HAP-1 (cell line): ENCODE measurements at regions not wholly inside any gene's neighbourhood (a gene's known extent, or its start where the extent isn't known, plus 50 kb on each side); places are given as distances from the start of the nearest gene placed in this dataset.
"Not testable (repeated sequence)": the region's sequence is repeated elsewhere in the genome, so short reads cannot be mapped to it uniquely, and the experiment has no call there.

Experiments used
- DNase-seq, 2 experiments: peaks; one replicate each; pipeline ENCODE4 v3.0.0-alpha.2; 2016 to 2020; ENCODE audit warnings: low spot score in 2 of 2
- H3K27me3 ChIP-seq: fragments of 250-450 bp; sonication (Bioruptor Pico); 2 replicates; pipeline ENCODE4 v1.5.1; 2020; ENCODE audit warnings: low read depth, mild to moderate bottlenecking, moderate library complexity
- H3K36me3 ChIP-seq: fragments of 250-450 bp; sonication (Bioruptor Pico); replicated peaks from 2 replicates; pipeline ENCODE4 v1.5.1; 2020; ENCODE audit warnings: mild to moderate bottlenecking
- H3K4me1 ChIP-seq: fragments of 250-450 bp; sonication (Bioruptor Pico); 2 replicates; pipeline ENCODE4 v1.5.1; 2020; ENCODE audit warnings: mild to moderate bottlenecking
- H3K4me3 ChIP-seq: fragments of 250-450 bp; sonication (Bioruptor Pico); 2 replicates; pipeline ENCODE4 v1.5.1; 2020; ENCODE audit warnings: mild to moderate bottlenecking, moderate library complexity
- H3K9me3 ChIP-seq: fragments of 250-450 bp; sonication (Bioruptor Pico); 2 replicates; pipeline ENCODE4 v1.5.1; 2020; ENCODE audit warnings: mild to moderate bottlenecking, moderate library complexity
- in situ Hi-C: fragments of 300-500 bp; cut with MboI; formaldehyde crosslinking; loops from 3 replicates; pipeline ENCODE4 v1.14.3; 2020; ENCODE audit warnings: low sequenced_read_pairs, inconsistent platforms, mixed read lengths

GRCh38 chr9:90507621-90508020, 135.0 kb downstream of the DIRAS2 start:
- H3K36me3 ChIP-seq: no peaks in the 10 kb centered on the region
- no peak for DNase-seq
- H3K27me3 ChIP-seq: no peaks in the 10 kb centered on the region
- no peaks in the 10 kb centered on the region for H3K9me3 ChIP-seq
- no peak overlapping the region for H3K4me3 ChIP-seq
- in situ Hi-C loops: no loop called here
- no peaks in the 10 kb centered on the region for H3K4me1 ChIP-seq

- no peaks in the 10 kb centered on the region for H3K9me3 ChIP-seq
- H3K4me3 ChIP-seq: no peak overlapping the region
- in situ Hi-C loops: no loop called here
- no peak for DNase-seq
- no peaks in the 10 kb centered on the region for H3K27me3 ChIP-seq
- H3K36me3 ChIP-seq: no peaks in the 10 kb centered on the region
- no peaks in the 10 kb centered on the region for H3K4me1 ChIP-seq
These were observed 133.7 kb downstream of the DIRAS2 start for GRCh38 chr9:90508940-90509339.

- DNase-seq: no peak
- no peaks in the 10 kb centered on the region for H3K4me1 ChIP-seq
- no peak overlapping the region for H3K4me3 ChIP-seq
- no peaks in the 10 kb centered on the region for H3K9me3 ChIP-seq
- H3K36me3 ChIP-seq: no peaks in the 10 kb centered on the region
- no peaks in the 10 kb centered on the region for H3K27me3 ChIP-seq
- in situ Hi-C loops: no loop called here
These were observed 130.9 kb downstream of the DIRAS2 start for GRCh38 chr9:90511711-90512110.

GRCh38 chr9:90514877-90515276, 127.7 kb downstream of the DIRAS2 start:
- in situ Hi-C loops: no loop called here

GRCh38 chr9:90515510-90515909, 127.1 kb downstream of the DIRAS2 start:
- H3K4me1 ChIP-seq: no peaks in the 10 kb centered on the region
- in situ Hi-C loops: no loop called here
- no peaks in the 10 kb centered on the region for H3K36me3 ChIP-seq
- H3K4me3 ChIP-seq: no peak overlapping the region
- no peak for DNase-seq
- no peaks in the 10 kb centered on the region for H3K27me3 ChIP-seq
- H3K9me3 ChIP-seq: no peaks in the 10 kb centered on the region

More at GRCh38 chr9:90514877-90515276, 127.7 kb downstream of the DIRAS2 start:
- no peak for DNase-seq
- no peaks in the 10 kb centered on the region for H3K36me3 ChIP-seq
- no peak overlapping the region for H3K4me3 ChIP-seq
- H3K27me3 ChIP-seq: no peaks in the 10 kb centered on the region
- H3K9me3 ChIP-seq: no peaks in the 10 kb centered on the region
- no peaks in the 10 kb centered on the region for H3K4me1 ChIP-seq

GRCh38 chr9:90517103-90517502, 125.5 kb downstream of the DIRAS2 start:
- in situ Hi-C loops: no loop called here
- Histone ChIP-seq H3K9me3 (no peaks in the 10 kb centered on the region), H3K27me3 (no peaks in the 10 kb centered on the region), H3K36me3 (no peaks in the 10 kb centered on the region), H3K4me1 (no peaks in the 10 kb centered on the region), H3K4me3 (no peak overlapping the region)
- no peak for DNase-seq

GRCh38 chr9:90521811-90522570, 120.6 kb downstream of the DIRAS2 start:
- no peak for DNase-seq
- in situ Hi-C loops: no loop called here

GRCh38 chr9:90523958-90524357, 118.7 kb downstream of the DIRAS2 start:
- H3K27me3 ChIP-seq: no peaks in the 10 kb centered on the region
- no peaks in the 10 kb centered on the region for H3K9me3 ChIP-seq
- H3K36me3 ChIP-seq: no peaks in the 10 kb centered on the region
- H3K4me1 ChIP-seq: no peaks in the 10 kb centered on the region
- H3K4me3 ChIP-seq: no peak overlapping the region
- in situ Hi-C loops: no loop called here
- no peak for DNase-seq

More at GRCh38 chr9:90521811-90522570, 120.6 kb downstream of the DIRAS2 start:
- Histone ChIP-seq H3K4me3 (no peak overlapping the region), H3K27me3 (no peaks in the 10 kb centered on the region), H3K9me3 (no peaks in the 10 kb centered on the region), H3K4me1 (no peaks in the 10 kb centered on the region), H3K36me3 (no peaks in the 10 kb centered on the region)

GRCh38 chr9:90526386-90526785, 116.2 kb downstream of the DIRAS2 start:
- Histone ChIP-seq H3K36me3 (no peaks in the 10 kb centered on the region), H3K4me1 (no peaks in the 10 kb centered on the region), H3K27me3 (no peaks in the 10 kb centered on the region), H3K4me3 (no peak overlapping the region), H3K9me3 (no peaks in the 10 kb centered on the region)
- DNase-seq: no peak
- in situ Hi-C loops: no loop called here

GRCh38 chr9:90536094-90536493, 106.5 kb downstream of the DIRAS2 start:
- in situ Hi-C loops, H3K36me3 ChIP-seq, H3K27me3 ChIP-seq, H3K9me3 ChIP-seq, H3K4me3 ChIP-seq, H3K4me1 ChIP-seq, DNase-seq: not testable (repeated sequence)

GRCh38 chr9:90538566-90538965, 104.1 kb downstream of the DIRAS2 start:
- in situ Hi-C loops: no loop called here
- H3K4me1 ChIP-seq: no peaks in the 10 kb centered on the region

GRCh38 chr9:90539286-90539685, 103.3 kb downstream of the DIRAS2 start:
- no peak overlapping the region for H3K4me3 ChIP-seq
- no peaks in the 10 kb centered on the region for H3K36me3 ChIP-seq
- no peak for DNase-seq
- no peaks in the 10 kb centered on the region for H3K9me3 ChIP-seq
- no peaks in the 10 kb centered on the region for H3K4me1 ChIP-seq
- no peaks in the 10 kb centered on the region for H3K27me3 ChIP-seq
- in situ Hi-C loops: no loop called here

More at GRCh38 chr9:90538566-90538965, 104.1 kb downstream of the DIRAS2 start:
- no peak for DNase-seq
- Histone ChIP-seq H3K9me3 (no peaks in the 10 kb centered on the region), H3K36me3 (no peaks in the 10 kb centered on the region), H3K27me3 (no peaks in the 10 kb centered on the region), H3K4me3 (no peak overlapping the region)

- DNase-seq: no peak
- in situ Hi-C loops: no loop called here
- Histone ChIP-seq H3K36me3 (no peaks in the 10 kb centered on the region), H3K4me3 (no peak overlapping the region), H3K27me3 (no peaks in the 10 kb centered on the region), H3K4me1 (no peaks in the 10 kb centered on the region), H3K9me3 (no peaks in the 10 kb centered on the region)
These were observed 101.9 kb downstream of the DIRAS2 start for GRCh38 chr9:90540734-90541133.

GRCh38 chr9:90544488-90544887, 98.1 kb downstream of the DIRAS2 start:
- H3K4me1 ChIP-seq: no peaks in the 10 kb centered on the region
- H3K27me3 ChIP-seq: no peaks in the 10 kb centered on the region
- DNase-seq: no peak
- in situ Hi-C loops: no loop called here
- H3K9me3 ChIP-seq: no peaks in the 10 kb centered on the region
- H3K4me3 ChIP-seq: no peak overlapping the region
- no peaks in the 10 kb centered on the region for H3K36me3 ChIP-seq

GRCh38 chr9:90546200-90546599, 96.4 kb downstream of the DIRAS2 start:
- H3K4me3 ChIP-seq: no peak overlapping the region
- no peaks in the 10 kb centered on the region for H3K36me3 ChIP-seq
- H3K27me3 ChIP-seq: no peaks in the 10 kb centered on the region
- no peaks in the 10 kb centered on the region for H3K4me1 ChIP-seq
- no peak for DNase-seq
- in situ Hi-C loops: no loop called here
- no peaks in the 10 kb centered on the region for H3K9me3 ChIP-seq
